ENCODE measurements at regions not wholly inside any gene's neighbourhood (a gene's known extent, or its start where the extent isn't known, plus 50 kb on each side); places are given as distances from the start of the nearest gene placed in this dataset.
A peak's percentile ranks its signal among the peaks of the same experiment; 100 is the strongest.

GRCh38 chrX:37926700-37927099 is 79.3 kb upstream of the DYNLT3 start:
- no peak for TF ChIP-seq EZH2phosphoT487 (conservative IDR thresholded peaks at IDR 0.05; ENCODE audit: low read length)
- peak; percentile 42 for TF ChIP-seq CTCF (IDR thresholded peaks at IDR 0.05; ENCODE audit: insufficient read depth, low read length, poor library complexity, severe bottlenecking)
- Histone ChIP-seq H3K9me3 (ENCODE audit: insufficient read depth, low read length) (no peaks in the 10 kb centered on the region), H2AFZ (ENCODE audit: low read depth, low read length, severe bottlenecking) (no peak overlapping the region), H3F3A (ENCODE audit: insufficient read depth) (no peaks in the 10 kb centered on the region), H4K20me1 (ENCODE audit: low read depth, low read length) (no peaks in the 10 kb centered on the region), H3K4me2 (ENCODE audit: low read depth, low read length, poor library complexity, severe bottlenecking) (no peak overlapping the region), H3K36me3 (ENCODE audit: low read length) (no peaks in the 10 kb centered on the region), H3K9ac (ENCODE audit: low read length) (no peak overlapping the region), H3K4me3 (ENCODE audit: insufficient read depth, low read length, poor library complexity, severe bottlenecking) (no peak overlapping the region), H3K79me2 (ENCODE audit: insufficient read depth, low read length) (no peaks in the 10 kb centered on the region), H3K27ac (ENCODE audit: low read depth, low read length) (no peak overlapping the region), H3K9me2 (replicated peaks; ENCODE audit: insufficient read depth, low read length) (no peaks in the 10 kb centered on the region), H3K27me3 (ENCODE audit: low read length) (no peaks in the 10 kb centered on the region)

- no peaks in the 10 kb centered on the region for H3K79me2 ChIP-seq (ENCODE audit: insufficient read depth, low read length)
- H3K9ac ChIP-seq (ENCODE audit: low read length) = no peak overlapping the region
- no peaks in the 10 kb centered on the region for H3K27me3 ChIP-seq (ENCODE audit: low read length)
- no peak for TF ChIP-seq CTCF (IDR thresholded peaks at IDR 0.05; ENCODE audit: insufficient read depth, low read length, poor library complexity, severe bottlenecking)
- no peak for TF ChIP-seq EZH2phosphoT487 (conservative IDR thresholded peaks at IDR 0.05; ENCODE audit: low read length)
- H4K20me1 ChIP-seq (ENCODE audit: low read depth, low read length) = no peaks in the 10 kb centered on the region
- H2AFZ ChIP-seq (ENCODE audit: low read depth, low read length, severe bottlenecking) = no peak overlapping the region
- H3K36me3 ChIP-seq (ENCODE audit: low read length) = no peaks in the 10 kb centered on the region
- no peak overlapping the region for H3K4me2 ChIP-seq (ENCODE audit: low read depth, low read length, poor library complexity, severe bottlenecking)
- H3K9me3 ChIP-seq (ENCODE audit: insufficient read depth, low read length) = no peaks in the 10 kb centered on the region
- H3K4me3 ChIP-seq (ENCODE audit: insufficient read depth, low read length, poor library complexity, severe bottlenecking) = no peak overlapping the region
- H3F3A ChIP-seq (ENCODE audit: insufficient read depth) = no peaks in the 10 kb centered on the region
- no peaks in the 10 kb centered on the region for H3K9me2 ChIP-seq (replicated peaks; ENCODE audit: insufficient read depth, low read length)
- no peak overlapping the region for H3K27ac ChIP-seq (ENCODE audit: low read depth, low read length)
Measured at GRCh38 chrX:37942170-37942569, 64.2 kb upstream of the SYTL5 start.

GRCh38 chrX:37943554-37944344 is 62.6 kb upstream of the SYTL5 start:
- no peaks in the 10 kb centered on the region for H3K79me2 ChIP-seq (ENCODE audit: insufficient read depth, low read length)
- H3K4me2 ChIP-seq (ENCODE audit: low read depth, low read length, poor library complexity, severe bottlenecking) = no peak overlapping the region
- no peaks in the 10 kb centered on the region for H3F3A ChIP-seq (ENCODE audit: insufficient read depth)
- H3K27me3 ChIP-seq (ENCODE audit: low read length) = no peaks in the 10 kb centered on the region
- H2AFZ ChIP-seq (ENCODE audit: low read depth, low read length, severe bottlenecking) = no peak overlapping the region
- H4K20me1 ChIP-seq (ENCODE audit: low read depth, low read length) = no peaks in the 10 kb centered on the region
- no peak overlapping the region for H3K4me3 ChIP-seq (ENCODE audit: insufficient read depth, low read length, poor library complexity, severe bottlenecking)
- no peak for TF ChIP-seq EZH2phosphoT487 (conservative IDR thresholded peaks at IDR 0.05; ENCODE audit: low read length)
- TF ChIP-seq CTCF (IDR thresholded peaks at IDR 0.05; ENCODE audit: insufficient read depth, low read length, poor library complexity, severe bottlenecking) = no peak
- H3K9me2 ChIP-seq (replicated peaks; ENCODE audit: insufficient read depth, low read length) = no peaks in the 10 kb centered on the region
- H3K36me3 ChIP-seq (ENCODE audit: low read length) = no peaks in the 10 kb centered on the region
- no peaks in the 10 kb centered on the region for H3K9me3 ChIP-seq (ENCODE audit: insufficient read depth, low read length)
- H3K27ac ChIP-seq (ENCODE audit: low read depth, low read length) = no peak overlapping the region
- no peak overlapping the region for H3K9ac ChIP-seq (ENCODE audit: low read length)

All from SU-DHL-6 (cell line).